ENCODE measurements at regions not wholly inside any gene's neighbourhood (a gene's known extent, or its start where the extent isn't known, plus 50 kb on each side); places are given as distances from the start of the nearest gene placed in this dataset.
"Not testable (repeated sequence)": the region's sequence is repeated elsewhere in the genome, so short reads cannot be mapped to it uniquely, and the experiment has no call there.

- Histone ChIP-seq H3K4me3 (no peak overlapping the region), H3K36me3 (no peaks in the 10 kb centered on the region), H3K9me3 (replicated peaks) (peaks cover 10% of the 10 kb centered on the region), H3K27ac (replicated peaks) (no peak overlapping the region), H3K27me3 (ENCODE audit: low read depth) (peaks cover 64% of the 10 kb centered on the region), H3K4me1 (no peaks in the 10 kb centered on the region)
- no peak for TF ChIP-seq CTCF (IDR thresholded peaks at IDR 0.05; ENCODE audit: borderline replicate concordance)
- intact Hi-C loops (cut with micrococcal nuclease) = no loop called here
- no peak for DNase-seq
Measured at GRCh38 chr5:123283499-123283898, 139.7 kb downstream of the CEP120 start.

- no peak for DNase-seq
- no peak overlapping the region for H3K4me3 ChIP-seq
- intact Hi-C loops (cut with micrococcal nuclease) = no loop called here
- H3K27ac ChIP-seq (replicated peaks) = no peak overlapping the region
- H3K4me1 ChIP-seq = no peaks in the 10 kb centered on the region
- H3K27me3 ChIP-seq (ENCODE audit: low read depth) = peaks cover 64% of the 10 kb centered on the region
- H3K9me3 ChIP-seq (replicated peaks) = peaks cover 7% of the 10 kb centered on the region
- no peaks in the 10 kb centered on the region for H3K36me3 ChIP-seq
- no peak for TF ChIP-seq CTCF (IDR thresholded peaks at IDR 0.05; ENCODE audit: borderline replicate concordance)
Measured at GRCh38 chr5:123283031-123283430, 140.2 kb downstream of the CEP120 start.

- intact Hi-C loops (cut with micrococcal nuclease) = no loop called here
- no peak for TF ChIP-seq CTCF (IDR thresholded peaks at IDR 0.05; ENCODE audit: borderline replicate concordance)
- no peak for DNase-seq
- Histone ChIP-seq H3K9me3 (replicated peaks) (peaks cover 1% of the 10 kb centered on the region), H3K36me3 (no peaks in the 10 kb centered on the region), H3K27me3 (ENCODE audit: low read depth) (peaks cover 59% of the 10 kb centered on the region), H3K4me3 (no peak overlapping the region), H3K27ac (replicated peaks) (no peak overlapping the region), H3K4me1 (no peaks in the 10 kb centered on the region)
Measured at GRCh38 chr5:123282444-123282843, 140.8 kb downstream of the CEP120 start.

GRCh38 chr5:123280854-123281253, 142.3 kb downstream of the CEP120 start:
- H3K36me3 ChIP-seq; DNase-seq; H3K27ac ChIP-seq (replicated peaks); H3K4me3 ChIP-seq; H3K4me1 ChIP-seq; intact Hi-C loops (cut with micrococcal nuclease); H3K9me3 ChIP-seq (replicated peaks): not testable (repeated sequence)
- peaks cover 48% of the 10 kb centered on the region for H3K27me3 ChIP-seq (ENCODE audit: low read depth)

GRCh38 chr5:123279136-123279535, 144.1 kb downstream of the CEP120 start:
- Histone ChIP-seq H3K4me3 (no peak overlapping the region), H3K4me1 (no peaks in the 10 kb centered on the region), H3K9me3 (replicated peaks) (no peaks in the 10 kb centered on the region), H3K27ac (replicated peaks) (no peak overlapping the region), H3K27me3 (ENCODE audit: low read depth) (peaks cover 42% of the 10 kb centered on the region), H3K36me3 (no peaks in the 10 kb centered on the region)
- no peak for DNase-seq
- no peak for TF ChIP-seq CTCF (IDR thresholded peaks at IDR 0.05; ENCODE audit: borderline replicate concordance)
- intact Hi-C loops (cut with micrococcal nuclease) = no loop called here

GRCh38 chr5:123278284-123278683, 144.9 kb downstream of the CEP120 start:
- Histone ChIP-seq H3K4me1 (no peaks in the 10 kb centered on the region), H3K4me3 (no peak overlapping the region), H3K27ac (replicated peaks) (no peak overlapping the region), H3K27me3 (ENCODE audit: low read depth) (peaks cover 34% of the 10 kb centered on the region), H3K9me3 (replicated peaks) (no peaks in the 10 kb centered on the region), H3K36me3 (no peaks in the 10 kb centered on the region)
- DNase-seq = no peak
- intact Hi-C loops (cut with micrococcal nuclease) = no loop called here
- no peak for TF ChIP-seq CTCF (IDR thresholded peaks at IDR 0.05; ENCODE audit: borderline replicate concordance)

Measured in left ventricle myocardium inferior (tissue), 1 donor.